IMR-90 (cell line): ENCODE measurements at regions not wholly inside any gene's neighbourhood (a gene's known extent, or its start where the extent isn't known, plus 50 kb on each side); places are given as distances from the start of the nearest gene placed in this dataset.

Experiments used
- ATAC-seq: fragments of 200-7000 bp; cut with Tn5 transposase; 2 replicates; pipeline ENCODE4 v1.9.1; 2020; ENCODE audit warnings: low read depth, mild to moderate bottlenecking, moderate library complexity
- BruUV-seq: library from RNA; stranded (reverse); fragments of 400-500 nt; replicated peaks from 2 replicates; lab custom pipeline; 2021; lab: Mats Ljungman, UMichigan
- CTCF ChIA-PET: fragments of 300-600 bp; formaldehyde crosslinking; extraction: SDS; loops from one replicate; lab custom pipeline; 2021; ENCODE audit warnings: antibody characterized with exemption; lab: Yijun Ruan, JAX
- POLR2A ChIA-PET: fragments of 300-600 bp; sonication (Branson Sonifier 250); formaldehyde crosslinking; loops from one replicate; lab custom pipeline; 2022; ENCODE audit warnings: antibody characterized with exemption; ENCODE audit not compliant: unreplicated experiment; lab: Charles Lee
- DNase-seq: peaks from one replicate; pipeline ENCODE4 v3.0.0; 2013
- H2AFZ ChIP-seq: replicated peaks from 2 replicates; pipeline ENCODE3; 2013; ENCODE audit warnings: low read length, mild to moderate bottlenecking; ENCODE audit not compliant: poor library complexity
- H2AK5ac ChIP-seq: 2 replicates; pipeline ENCODE4 v1.6.1; 2013; ENCODE audit warnings: low read depth, low read length, inconsistent platforms
- H2AK9ac ChIP-seq: replicated peaks from 2 replicates; pipeline ENCODE3; 2013; ENCODE audit warnings: mild to moderate bottlenecking, low read depth, low read length, moderate library complexity; ENCODE audit not compliant: poor library complexity
- H2BK120ac ChIP-seq: 2 replicates; pipeline ENCODE4 v1.6.1; 2013; ENCODE audit warnings: low read depth, low read length, inconsistent platforms
- H2BK15ac ChIP-seq: 3 replicates; pipeline ENCODE4 v1.6.1; 2013; ENCODE audit warnings: low read depth, low read length, inconsistent platforms
- H2BK20ac ChIP-seq: 2 replicates; pipeline ENCODE4 v1.6.1; 2013; ENCODE audit warnings: low read depth, mild to moderate bottlenecking, inconsistent platforms, low read length, moderate library complexity
- H2BK5ac ChIP-seq: 2 replicates; pipeline ENCODE4 v1.6.1; 2013; ENCODE audit warnings: mild to moderate bottlenecking, low read depth, low read length, inconsistent platforms; ENCODE audit not compliant: poor library complexity, severe bottlenecking
- H3K14ac ChIP-seq: replicated peaks from 2 replicates; pipeline ENCODE4 v1.6.1; 2013; ENCODE audit warnings: low read depth, low read length, inconsistent platforms
- H3K18ac ChIP-seq: 2 replicates; pipeline ENCODE4 v1.6.1; 2013; ENCODE audit warnings: low read depth, low read length, control low read depth
- H3K23ac ChIP-seq: 2 replicates; pipeline ENCODE4 v1.6.1; 2013; ENCODE audit warnings: low read depth, low read length, inconsistent platforms
- H3K27ac ChIP-seq: 2 replicates; pipeline ENCODE4 v1.5.1; 2013; ENCODE audit warnings: mild to moderate bottlenecking, control low read depth, low read length; ENCODE audit not compliant: insufficient read depth
- H3K27me3 ChIP-seq: 2 replicates; pipeline ENCODE4 v1.6.1; 2013; ENCODE audit warnings: low read length; ENCODE audit not compliant: control insufficient read depth, insufficient read depth
- H3K36me3 ChIP-seq: 2 replicates; pipeline ENCODE4 v1.6.1; 2013; ENCODE audit warnings: low read length, mixed read lengths; ENCODE audit not compliant: control insufficient read depth, insufficient read depth
- H3K4ac ChIP-seq: 2 replicates; pipeline ENCODE4 v1.6.1; 2013; ENCODE audit warnings: low read depth, low read length, inconsistent platforms
- H3K4me1 ChIP-seq: 2 replicates; pipeline ENCODE4 v1.6.1; 2013; ENCODE audit warnings: low read length, mixed read lengths; ENCODE audit not compliant: control insufficient read depth, insufficient read depth
- H3K4me2 ChIP-seq: 2 replicates; pipeline ENCODE4 v1.6.1; 2013; ENCODE audit warnings: low read depth, mild to moderate bottlenecking, control low read depth, low read length, moderate library complexity
- H3K4me3 ChIP-seq: 2 replicates; pipeline ENCODE4 v1.5.1; 2013; ENCODE audit warnings: low read depth, mild to moderate bottlenecking, control low read depth, low read length, moderate library complexity; ENCODE audit not compliant: insufficient read depth
- H3K56ac ChIP-seq: 2 replicates; pipeline ENCODE4 v1.6.1; 2013; ENCODE audit warnings: low read length, inconsistent platforms; ENCODE audit not compliant: insufficient read depth; ENCODE audit errors: extremely low read depth
- H3K79me1 ChIP-seq, 2 experiments: 2 replicates each; pipeline ENCODE4 v1.6.1; 2013; ENCODE audit warnings: low read length in 2 of 2, inconsistent platforms in 1 of 2, low read depth in 1 of 2
- H3K9ac ChIP-seq: 2 replicates; pipeline ENCODE4 v1.6.1; 2013; ENCODE audit warnings: low read depth, low read length, control low read depth
- H3K9me1 ChIP-seq: 2 replicates; pipeline ENCODE4 v1.6.1; 2013; ENCODE audit warnings: low read length, inconsistent platforms; ENCODE audit not compliant: insufficient read depth
- H3K9me3 ChIP-seq: 2 replicates; pipeline ENCODE4 v1.6.1; 2013; ENCODE audit warnings: low read length; ENCODE audit not compliant: control insufficient read depth, insufficient read depth
- H4K20me1 ChIP-seq: 2 replicates; pipeline ENCODE4 v1.6.1; 2013; ENCODE audit warnings: low read length, inconsistent platforms; ENCODE audit not compliant: insufficient read depth
- H4K5ac ChIP-seq: 2 replicates; pipeline ENCODE4 v1.6.1; 2013; ENCODE audit warnings: mild to moderate bottlenecking, low read depth, low read length, control low read depth
- H4K8ac ChIP-seq, 2 experiments: 2 replicates each; pipeline ENCODE4 v1.6.1; 2013; ENCODE audit warnings: low read depth in 2 of 2, low read length in 2 of 2, control low read depth in 1 of 2, inconsistent platforms in 1 of 2
- H4K91ac ChIP-seq: 2 replicates; pipeline ENCODE4 v1.6.1; 2013; ENCODE audit warnings: low read depth, low read length, inconsistent platforms; ENCODE audit not compliant: insufficient read depth
- CEBPB ChIP-seq: IDR thresholded peaks from 2 replicates; pipeline ENCODE4 v1.6.1; 2012; ENCODE audit warnings: low read depth, low read length, improper control_type of control experiment
- CHD1 ChIP-seq: IDR thresholded peaks from 2 replicates; pipeline ENCODE4 v1.6.1; 2012; ENCODE audit warnings: low read depth, low read length, improper control_type of control experiment
- ELK1 ChIP-seq: fragments of 150-350 bp; IDR thresholded peaks from 2 replicates; pipeline ENCODE4 v1.6.1; 2016; ENCODE audit warnings: low read depth, mild to moderate bottlenecking, low read length, moderate library complexity, borderline replicate concordance
- MAFK ChIP-seq: IDR thresholded peaks from 2 replicates; pipeline ENCODE4 v1.6.1; 2012; ENCODE audit warnings: low read depth, low read length, improper control_type of control experiment
- MAZ ChIP-seq: IDR thresholded peaks from 2 replicates; pipeline ENCODE4 v1.6.1; 2012; ENCODE audit warnings: low read depth, mild to moderate bottlenecking, low read length, improper control_type of control experiment, moderate library complexity, borderline replicate concordance
- NFE2L2 ChIP-seq: fragments of 150-350 bp; IDR thresholded peaks from 2 replicates; pipeline ENCODE4 v1.6.1; 2016; ENCODE audit warnings: low read depth, mild to moderate bottlenecking, low read length
- POLR2A ChIP-seq: IDR thresholded peaks from 2 replicates; pipeline ENCODE4 v1.6.1; 2012; ENCODE audit warnings: mild to moderate bottlenecking, low read depth, low read length
- RCOR1 ChIP-seq: IDR thresholded peaks from 2 replicates; pipeline ENCODE4 v1.6.1; 2012; ENCODE audit warnings: mild to moderate bottlenecking, low read length, improper control_type of control experiment; ENCODE audit not compliant: insufficient replicate concordance
- RFX5 ChIP-seq: IDR thresholded peaks from 2 replicates; pipeline ENCODE4 v1.8.0; 2012; ENCODE audit warnings: low read depth, mild to moderate bottlenecking, low read length, moderate library complexity
- WGBS, 2 experiments: methylation state at CpG; one replicate each; pipeline versions ENCODE4 v1.1.5 to v1.1.7; 2013; ENCODE audit warnings: missing lambda C conversion rate in 2 of 2; ENCODE audit not compliant: insufficient read length in 1 of 2; ENCODE audit errors: extremely low coverage in 2 of 2; 5-methylcytosine and 5-hydroxymethylcytosine counted together
- dilution Hi-C: fragments of 300-500 bp; cut with HindIII; formaldehyde crosslinking; loops from one replicate; pipeline ENCODE4 v1.14.3; 2018; ENCODE audit warnings: low sequenced_read_pairs; ENCODE audit not compliant: unreplicated experiment
- in situ Hi-C: fragments of 300-500 bp; cut with MboI; formaldehyde crosslinking; loops from 3 replicates; pipeline ENCODE4 v1.14.3; 2019; ENCODE audit warnings: low sequenced_read_pairs, inconsistent platforms, mixed read lengths
- intact Hi-C: fragments of 100-400 bp; cut with micrococcal nuclease; formaldehyde crosslinking; loops from 2 replicates; pipeline ENCODE4 v1.10.0; 2022
- TF ChIP-seq, protein P1 (sequence below): fragments of 150-350 bp; IDR thresholded peaks from 2 replicates; pipeline ENCODE4 v1.6.1; 2017; ENCODE audit warnings: mild to moderate bottlenecking, antibody characterized with exemption, low read length, low read depth
- TF ChIP-seq, protein P2 (sequence below): conservative IDR thresholded peaks from 2 replicates; pipeline ENCODE4 v1.5.1; 2012; ENCODE audit warnings: mild to moderate bottlenecking, low read depth, low read length, improper control_type of control experiment

- intact Hi-C loops, result no loop called here
- no peak overlapping the region for H2AK9ac ChIP-seq
- no peak overlapping the region for H2AK5ac ChIP-seq
- H3K23ac ChIP-seq, result no peak overlapping the region
- no peaks in the 10 kb centered on the region for H3K4me1 ChIP-seq
- no peak overlapping the region for H3K18ac ChIP-seq
- no peak overlapping the region for H2BK5ac ChIP-seq
- TF ChIP-seq POLR2A (no peak), MAZ (no peak), ELK1 (no peak), MAFK (no peak), CEBPB (no peak), NFE2L2 (no peak), CHD1 (no peak), RFX5 (no peak), RCOR1 (no peak)
- TF ChIP-seq, protein P1, sequence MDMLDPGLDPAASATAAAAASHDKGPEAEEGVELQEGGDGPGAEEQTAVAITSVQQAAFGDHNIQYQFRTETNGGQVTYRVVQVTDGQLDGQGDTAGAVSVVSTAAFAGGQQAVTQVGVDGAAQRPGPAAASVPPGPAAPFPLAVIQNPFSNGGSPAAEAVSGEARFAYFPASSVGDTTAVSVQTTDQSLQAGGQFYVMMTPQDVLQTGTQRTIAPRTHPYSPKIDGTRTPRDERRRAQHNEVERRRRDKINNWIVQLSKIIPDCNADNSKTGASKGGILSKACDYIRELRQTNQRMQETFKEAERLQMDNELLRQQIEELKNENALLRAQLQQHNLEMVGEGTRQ, result no peak
- TF ChIP-seq, protein P2, sequence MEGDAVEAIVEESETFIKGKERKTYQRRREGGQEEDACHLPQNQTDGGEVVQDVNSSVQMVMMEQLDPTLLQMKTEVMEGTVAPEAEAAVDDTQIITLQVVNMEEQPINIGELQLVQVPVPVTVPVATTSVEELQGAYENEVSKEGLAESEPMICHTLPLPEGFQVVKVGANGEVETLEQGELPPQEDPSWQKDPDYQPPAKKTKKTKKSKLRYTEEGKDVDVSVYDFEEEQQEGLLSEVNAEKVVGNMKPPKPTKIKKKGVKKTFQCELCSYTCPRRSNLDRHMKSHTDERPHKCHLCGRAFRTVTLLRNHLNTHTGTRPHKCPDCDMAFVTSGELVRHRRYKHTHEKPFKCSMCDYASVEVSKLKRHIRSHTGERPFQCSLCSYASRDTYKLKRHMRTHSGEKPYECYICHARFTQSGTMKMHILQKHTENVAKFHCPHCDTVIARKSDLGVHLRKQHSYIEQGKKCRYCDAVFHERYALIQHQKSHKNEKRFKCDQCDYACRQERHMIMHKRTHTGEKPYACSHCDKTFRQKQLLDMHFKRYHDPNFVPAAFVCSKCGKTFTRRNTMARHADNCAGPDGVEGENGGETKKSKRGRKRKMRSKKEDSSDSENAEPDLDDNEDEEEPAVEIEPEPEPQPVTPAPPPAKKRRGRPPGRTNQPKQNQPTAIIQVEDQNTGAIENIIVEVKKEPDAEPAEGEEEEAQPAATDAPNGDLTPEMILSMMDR, result no peak
- H2BK15ac ChIP-seq, result no peak overlapping the region
- no peak overlapping the region for H2BK20ac ChIP-seq
- dilution Hi-C loops, result no loop called here
- no peaks in the 10 kb centered on the region for H3K9me1 ChIP-seq
- H4K20me1 ChIP-seq, result no peaks in the 10 kb centered on the region
- H2BK120ac ChIP-seq, result no peak overlapping the region
- no peak overlapping the region for H3K4ac ChIP-seq
- peaks cover 28% of the 10 kb centered on the region for H3K27me3 ChIP-seq
- CTCF ChIA-PET, result no interaction called here
- no peak overlapping the region for H4K8ac ChIP-seq
- in situ Hi-C loops, result no loop called here
- POLR2A ChIA-PET, result no interaction called here
- no peak overlapping the region for H3K56ac ChIP-seq
- H3K27ac ChIP-seq, result no peak overlapping the region
- no CpG with 5 or more reads among the region's 4 CpGs for WGBS, 2 experiments
- H3K14ac ChIP-seq, result no peak overlapping the region
- ATAC-seq (no peak), DNase-seq (no peak)
- no peak overlapping the region for H4K91ac ChIP-seq
- H3K9me3 ChIP-seq, result no peaks in the 10 kb centered on the region
- H3K4me3 ChIP-seq, result no peak overlapping the region
- no peak overlapping the region for H3K4me2 ChIP-seq
- no TSS peak for BruUV-seq
- H3K9ac ChIP-seq, result no peak overlapping the region
- no peak overlapping the region for H2AFZ ChIP-seq
- H3K79me1 ChIP-seq, result no peaks in the 10 kb centered on the region
- H3K36me3 ChIP-seq, result no peaks in the 10 kb centered on the region
- H4K5ac ChIP-seq, result no peak overlapping the region
These were observed 98.7 kb upstream of the TMPRSS2 start for GRCh38 chr21:41606706-41607105.
